GM12878 (cell line): ENCODE measurements at regions not wholly inside any gene's neighbourhood (a gene's known extent, or its start where the extent isn't known, plus 50 kb on each side); places are given as distances from the start of the nearest gene placed in this dataset.
"Not testable (repeated sequence)": the region's sequence is repeated elsewhere in the genome, so short reads cannot be mapped to it uniquely, and the experiment has no call there.

Experiments used
- ATAC-seq: fragments of 200-7000 bp; cut with Tn5 transposase; 3 replicates; pipeline ENCODE4 v1.9.1; 2020; ENCODE audit warnings: mild to moderate bottlenecking, moderate library complexity
- BruUV-seq: library from RNA; stranded (reverse); fragments of 400-500 nt; replicated peaks from 2 replicates; lab custom pipeline; 2021; lab: Mats Ljungman, UMichigan
- CTCF ChIA-PET: fragments of 300-600 bp; sonication (Branson Sonifier 250); formaldehyde crosslinking; extraction: SDS; loops from one replicate; lab custom pipeline; 2021; ENCODE audit warnings: inconsistent platforms; lab: Yijun Ruan, JAX
- POLR2A ChIA-PET: fragments of 350-600 bp; formaldehyde crosslinking; extraction: SDS; loops from one replicate; lab custom pipeline; 2021; ENCODE audit warnings: inconsistent platforms; lab: Charles Lee
- RAD21 ChIA-PET: fragments of 300-600 bp; sonication (Branson Sonifier 250); formaldehyde crosslinking; loops from one replicate; lab custom pipeline; 2023; ENCODE audit warnings: antibody characterized with exemption; ENCODE audit not compliant: unreplicated experiment; lab: Charles Lee
- SMC1A ChIA-PET: fragments of 300-600 bp; sonication (Branson Sonifier 250); formaldehyde crosslinking; loops from one replicate; lab custom pipeline; 2023; ENCODE audit not compliant: unreplicated experiment, uncharacterized antibody; lab: Charles Lee
- DNase-seq: peaks from one replicate; pipeline ENCODE4 v3.0.0-alpha.2; 2011; ENCODE audit warnings: low read depth, low spot score
- FAIRE-seq: peaks from 3 replicates; lab custom pipeline; 2011; peaks lifted over from hg19 to GRCh38; lab: Jason Lieb, UNC
- H2AFZ ChIP-seq: 2 replicates; pipeline ENCODE4 v1.6.0; 2011; ENCODE audit warnings: low read depth, low read length, control low read depth; ENCODE audit not compliant: control insufficient read depth
- H3K27ac ChIP-seq: 2 replicates; pipeline ENCODE4 v1.5.1; 2011; ENCODE audit warnings: control low read depth; ENCODE audit not compliant: control insufficient read depth, insufficient read depth
- H3K27me3 ChIP-seq, 2 experiments: replicated peaks in 1 of 2; 2 replicates each; pipeline versions ENCODE4 v1.6.0 to v1.6.1; 2011; ENCODE audit warnings: low read length in 1 of 2; ENCODE audit not compliant: control insufficient read depth in 2 of 2, insufficient read depth in 2 of 2
- H3K36me3 ChIP-seq, 2 experiments: 2 replicates each; pipeline ENCODE4 v1.5.1; 2011; ENCODE audit warnings: low read length in 1 of 2; ENCODE audit not compliant: control insufficient read depth in 2 of 2, insufficient read depth in 2 of 2
- H3K4me1 ChIP-seq: 2 replicates; pipeline ENCODE4 v1.6.1; 2011; ENCODE audit warnings: mild to moderate bottlenecking, low read length, moderate library complexity, mixed read lengths; ENCODE audit not compliant: control insufficient read depth, insufficient read depth
- H3K4me2 ChIP-seq: 2 replicates; pipeline ENCODE4 v1.6.0; 2011; ENCODE audit warnings: control low read depth; ENCODE audit not compliant: control insufficient read depth, insufficient read depth
- H3K4me3 ChIP-seq: fragments of 200-600 bp; sonication (generic); 2 replicates; pipeline ENCODE4 v1.5.1; 2016
- H3K79me2 ChIP-seq: 2 replicates; pipeline ENCODE4 v1.6.0; 2011; ENCODE audit warnings: low read length; ENCODE audit not compliant: control insufficient read depth, insufficient read depth
- H3K9ac ChIP-seq: 2 replicates; pipeline ENCODE4 v1.8.0; 2011; ENCODE audit warnings: low read length, control low read depth, mixed read lengths; ENCODE audit not compliant: control insufficient read depth, insufficient read depth
- H3K9me3 ChIP-seq: replicated peaks from 3 replicates; pipeline ENCODE4 v1.5.1; 2011; ENCODE audit warnings: mild to moderate bottlenecking, low read length; ENCODE audit not compliant: control insufficient read depth, insufficient read depth
- H4K20me1 ChIP-seq: 2 replicates; pipeline ENCODE4 v1.6.0; 2011; ENCODE audit not compliant: control insufficient read depth, insufficient read depth
- EED ChIP-seq: sonication (generic); IDR thresholded peaks from 2 replicates; pipeline ENCODE4 v1.6.1; 2016; ENCODE audit warnings: antibody characterized with exemption, low read depth
- EZH2 ChIP-seq: IDR thresholded peaks from 2 replicates; pipeline ENCODE4 v1.6.1; 2012; ENCODE audit warnings: low read depth, mild to moderate bottlenecking, control low read depth, inconsistent platforms, low read length, borderline replicate concordance; ENCODE audit not compliant: control insufficient read depth
- GABPA ChIP-seq: IDR thresholded peaks from 2 replicates; pipeline ENCODE4 v1.6.1; 2014; ENCODE audit warnings: antibody characterized with exemption, low read depth, mild to moderate bottlenecking, inconsistent platforms
- RB1 ChIP-seq: fragments of 450-650 bp; formaldehyde crosslinking; IDR thresholded peaks from 2 replicates; pipeline ENCODE4 v1.6.1; 2017; ENCODE audit warnings: mild to moderate bottlenecking, borderline replicate concordance
- RELA ChIP-seq: fragments of 450-650 bp; IDR thresholded peaks from 2 replicates; pipeline ENCODE4 v1.8.0; 2014; ENCODE audit warnings: borderline replicate concordance; ENCODE audit not compliant: partially characterized antibody
- STAT1 ChIP-seq: fragments of 450-650 bp; conservative IDR thresholded peaks from 2 replicates; pipeline ENCODE4 v1.6.1; 2014; ENCODE audit warnings: antibody characterized with exemption, mild to moderate bottlenecking
- ZSCAN29 ChIP-seq: fragments of 450-650 bp; IDR thresholded peaks from 2 replicates; pipeline ENCODE4 v1.6.1; 2017; ENCODE audit warnings: mild to moderate bottlenecking, moderate library complexity
- whole genome bisulfite sequencing: methylation state at CpG from one replicate; pipeline ENCODE4 v1.1.6; 2016; ENCODE audit warnings: low lambda C conversion rate; ENCODE audit not compliant: insufficient replicate concordance, insufficient coverage; ENCODE audit errors: missing lambda C conversion rate; 5-methylcytosine and 5-hydroxymethylcytosine counted together
- in situ Hi-C: fragments of 300-500 bp; cut with MboI; formaldehyde crosslinking; loops from 9 replicates; pipeline ENCODE4 v1.14.3; 2018; ENCODE audit warnings: mixed read lengths
- intact Hi-C: fragments of 100-400 bp; cut with micrococcal nuclease; formaldehyde crosslinking; loops from one replicate; pipeline ENCODE4 v1.14.2; 2022; ENCODE audit not compliant: unreplicated experiment
- TF ChIP-seq, protein P1 (sequence below): fragments of 450-650 bp; formaldehyde crosslinking; IDR thresholded peaks from 2 replicates; pipeline ENCODE4 v1.5.0; 2022; ENCODE audit warnings: mild to moderate bottlenecking, missing genetic modification characterization
- TF ChIP-seq, protein P2 (sequence below): IDR thresholded peaks from 2 replicates; pipeline ENCODE4 v1.6.1; 2011; ENCODE audit warnings: low read depth, low read length, improper control_type of control experiment, borderline replicate concordance

DNA sequence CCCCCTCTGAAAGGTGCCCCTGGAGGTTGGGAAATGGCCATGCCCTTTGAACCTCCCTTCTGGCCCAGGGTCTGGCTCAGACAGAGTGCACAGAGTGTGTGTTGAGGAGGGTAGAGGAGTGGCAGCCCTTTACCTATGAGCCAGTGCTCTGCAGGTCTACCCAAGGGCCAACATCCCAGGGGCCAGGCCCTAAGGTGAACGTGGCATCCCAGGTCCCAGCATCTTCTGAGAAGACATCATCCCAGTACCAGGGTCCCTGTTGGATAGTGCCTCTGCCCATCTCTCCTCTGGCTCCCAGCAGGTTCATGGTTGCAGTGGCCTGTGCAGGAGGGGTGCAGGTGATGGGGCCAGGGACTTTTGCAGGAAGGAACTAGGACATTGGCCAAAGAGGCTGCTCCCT, 578.5 kb downstream of the KCNJ18 start:
- H2AFZ ChIP-seq, H3K9me3 ChIP-seq, H3K4me1 ChIP-seq, SMC1A ChIA-PET, intact Hi-C loops, RAD21 ChIA-PET, H3K4me3 ChIP-seq, H3K4me2 ChIP-seq, H3K79me2 ChIP-seq, DNase-seq, H3K36me3 ChIP-seq, H3K27me3 ChIP-seq, CTCF ChIA-PET, ATAC-seq, FAIRE-seq, H3K9ac ChIP-seq, BruUV-seq, POLR2A ChIA-PET, H3K27ac ChIP-seq, H4K20me1 ChIP-seq: not testable (repeated sequence)
- in situ Hi-C loops: loop anchor here (10.0 kb wide), 2 partner anchors 46 to 116 kb away; no protein-coding TSS in a partner anchor
- 0% methylated on average over 1 of the region's 1 CpG for WGBS

DNA sequence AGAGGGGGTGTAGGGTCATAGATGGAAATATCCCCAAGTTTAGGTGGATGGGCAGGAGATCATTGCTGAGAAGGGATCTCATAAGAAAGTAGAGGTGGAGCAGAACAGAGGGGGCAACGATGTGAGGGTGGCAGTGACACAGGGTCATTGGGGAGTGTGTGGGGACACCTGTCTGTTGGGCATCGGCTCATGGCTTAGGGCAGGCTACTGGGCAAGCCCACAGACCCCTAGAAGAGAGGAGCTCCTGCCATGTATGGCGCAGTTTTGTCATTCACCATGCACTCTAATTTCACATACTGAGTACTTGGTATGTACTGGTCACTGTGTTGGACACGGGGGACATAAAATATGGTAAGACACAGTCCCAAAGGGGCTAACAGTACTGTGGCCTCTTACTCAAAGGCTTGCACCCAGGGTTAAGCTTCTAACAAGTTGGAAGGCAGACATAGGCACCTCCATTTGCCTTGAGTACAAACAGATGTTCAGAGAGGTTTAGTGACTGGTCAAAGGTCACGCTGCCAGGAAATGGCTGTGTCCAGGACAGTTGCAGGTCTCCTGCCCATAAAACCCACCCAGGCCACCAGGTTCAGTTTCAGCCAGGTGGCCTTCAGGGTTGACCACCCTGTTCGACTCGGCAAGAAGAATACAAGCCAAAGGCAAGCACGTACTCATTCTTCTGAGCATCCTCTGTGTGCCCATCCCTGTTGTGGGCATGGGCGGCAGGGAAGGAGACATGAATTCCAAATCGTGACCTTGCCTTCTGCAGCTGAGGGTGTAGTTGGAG, 580.2 kb downstream of the KCNJ18 start:
- intact Hi-C loops: no loop called here
- BruUV-seq: no TSS peak
- Histone ChIP-seq H3K36me3 (no peaks in the 10 kb centered on the region), H2AFZ (no peak overlapping the region), H3K79me2 (no peaks in the 10 kb centered on the region), H3K4me1 (no peaks in the 10 kb centered on the region), H3K4me3 (no peak overlapping the region), H3K9me3 (no peaks in the 10 kb centered on the region; the same call in 2 of the 3 replicates), H4K20me1 (no peaks in the 10 kb centered on the region), H3K9ac (no peak overlapping the region), H3K27me3 (no peaks in the 10 kb centered on the region), H3K4me2 (no peak overlapping the region), H3K27ac (no peak overlapping the region)
- no peak for DNase-seq
- ChIA-PET POLR2A (no interaction called here), RAD21 (no interaction called here), SMC1A (no interaction called here), CTCF (no interaction called here)
- in situ Hi-C loops: loop anchor here (10.0 kb wide), 2 partner anchors 48 to 118 kb away; no protein-coding TSS in a partner anchor
- no peak for FAIRE-seq
- TF ChIP-seq, protein P1, sequence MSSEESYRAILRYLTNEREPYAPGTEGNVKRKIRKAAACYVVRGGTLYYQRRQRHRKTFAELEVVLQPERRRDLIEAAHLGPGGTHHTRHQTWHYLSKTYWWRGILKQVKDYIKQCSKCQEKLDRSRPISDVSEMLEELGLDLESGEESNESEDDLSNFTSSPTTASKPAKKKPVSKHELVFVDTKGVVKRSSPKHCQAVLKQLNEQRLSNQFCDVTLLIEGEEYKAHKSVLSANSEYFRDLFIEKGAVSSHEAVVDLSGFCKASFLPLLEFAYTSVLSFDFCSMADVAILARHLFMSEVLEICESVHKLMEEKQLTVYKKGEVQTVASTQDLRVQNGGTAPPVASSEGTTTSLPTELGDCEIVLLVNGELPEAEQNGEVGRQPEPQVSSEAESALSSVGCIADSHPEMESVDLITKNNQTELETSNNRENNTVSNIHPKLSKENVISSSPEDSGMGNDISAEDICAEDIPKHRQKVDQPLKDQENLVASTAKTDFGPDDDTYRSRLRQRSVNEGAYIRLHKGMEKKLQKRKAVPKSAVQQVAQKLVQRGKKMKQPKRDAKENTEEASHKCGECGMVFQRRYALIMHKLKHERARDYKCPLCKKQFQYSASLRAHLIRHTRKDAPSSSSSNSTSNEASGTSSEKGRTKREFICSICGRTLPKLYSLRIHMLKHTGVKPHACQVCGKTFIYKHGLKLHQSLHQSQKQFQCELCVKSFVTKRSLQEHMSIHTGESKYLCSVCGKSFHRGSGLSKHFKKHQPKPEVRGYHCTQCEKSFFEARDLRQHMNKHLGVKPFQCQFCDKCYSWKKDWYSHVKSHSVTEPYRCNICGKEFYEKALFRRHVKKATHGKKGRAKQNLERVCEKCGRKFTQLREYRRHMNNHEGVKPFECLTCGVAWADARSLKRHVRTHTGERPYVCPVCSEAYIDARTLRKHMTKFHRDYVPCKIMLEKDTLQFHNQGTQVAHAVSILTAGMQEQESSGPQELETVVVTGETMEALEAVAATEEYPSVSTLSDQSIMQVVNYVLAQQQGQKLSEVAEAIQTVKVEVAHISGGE: no peak
- TF ChIP-seq STAT1 (no peak), RB1 (no peak), ZSCAN29 (no peak), EED (no peak), RELA (no peak), GABPA (no peak), EZH2 (no peak)
- TF ChIP-seq, protein P2, sequence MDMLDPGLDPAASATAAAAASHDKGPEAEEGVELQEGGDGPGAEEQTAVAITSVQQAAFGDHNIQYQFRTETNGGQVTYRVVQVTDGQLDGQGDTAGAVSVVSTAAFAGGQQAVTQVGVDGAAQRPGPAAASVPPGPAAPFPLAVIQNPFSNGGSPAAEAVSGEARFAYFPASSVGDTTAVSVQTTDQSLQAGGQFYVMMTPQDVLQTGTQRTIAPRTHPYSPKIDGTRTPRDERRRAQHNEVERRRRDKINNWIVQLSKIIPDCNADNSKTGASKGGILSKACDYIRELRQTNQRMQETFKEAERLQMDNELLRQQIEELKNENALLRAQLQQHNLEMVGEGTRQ: no peak
- no peak for ATAC-seq
- 24% methylated on average over 10 of the region's 10 CpGs for WGBS
